ENCODE measurements at regions not wholly inside any gene's neighbourhood (a gene's known extent, or its start where the extent isn't known, plus 50 kb on each side); places are given as distances from the start of the nearest gene placed in this dataset.
A peak's percentile ranks its signal among the peaks of the same experiment; 100 is the strongest.

- no peak for DNase-seq (ENCODE audit: extremely low spot score)
- CTCF ChIA-PET: interaction anchor here (1.3 kb wide), 1 partner anchor 15 kb away, joined by 5 read pairs; no protein-coding TSS in a partner anchor
- TF ChIP-seq CTCF (IDR thresholded peaks at IDR 0.05; ENCODE audit: control extremely low read depth, extremely low read depth, low read depth, missing control alignments): no peak
- POLR2A ChIA-PET: no interaction called here
Observed at GRCh38 chr7:17005271-17005670, 123.5 kb upstream of the AGR3 start.

GRCh38 chr7:17007841-17008240 is 126.1 kb upstream of the AGR3 start:
- ChIA-PET POLR2A (no interaction called here), CTCF (interaction anchor here (1.2 to 4.5 kb wide), 8 partner anchors 8 to 96 kb away, joined by 3 to 23 read pairs (median 10); no protein-coding TSS in a partner anchor)
- no peak for DNase-seq (ENCODE audit: extremely low spot score)
- TF ChIP-seq CTCF (IDR thresholded peaks at IDR 0.05; ENCODE audit: control extremely low read depth, extremely low read depth, low read depth, missing control alignments): no peak

DNA sequence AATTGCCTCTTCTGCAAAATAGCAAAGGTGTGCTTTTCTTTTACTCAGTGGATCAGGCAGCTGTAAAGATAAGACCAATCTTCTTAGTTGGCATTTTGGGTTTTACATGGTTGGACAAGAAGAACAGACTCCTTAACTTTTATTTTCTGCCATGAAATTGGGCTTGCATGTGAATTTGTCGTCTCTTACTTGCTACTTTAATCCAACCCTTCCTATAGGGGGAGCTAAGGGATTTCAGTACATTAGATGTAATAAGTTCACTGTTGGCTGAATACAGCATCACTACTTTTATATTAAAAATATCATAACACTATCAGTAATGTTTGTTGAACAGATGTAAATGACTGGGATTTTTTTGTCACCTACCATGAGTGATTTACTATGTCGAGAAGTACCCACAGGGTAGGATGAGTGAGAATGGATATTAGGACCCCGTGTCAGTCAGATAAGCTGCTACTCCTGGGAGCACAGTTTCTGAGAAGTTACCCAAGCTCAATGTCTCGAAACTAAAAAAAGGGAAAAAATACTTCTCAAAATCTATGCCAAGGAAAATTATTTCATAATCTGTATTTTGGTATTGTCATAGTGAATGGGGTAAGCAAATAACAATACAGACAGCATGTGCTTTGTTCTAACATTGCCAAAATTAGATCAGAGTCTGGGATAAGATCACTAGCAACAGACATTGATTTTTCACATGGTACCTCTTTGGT is 127.4 kb upstream of the AGR3 start:
- no peak for DNase-seq (ENCODE audit: extremely low spot score)
- CTCF ChIA-PET: interaction anchor here (0.9 to 4.5 kb wide), 22 partner anchors 10 to 434 kb away, joined by 3 to 23 read pairs (median 4); partner anchors contain the start of gene AHR
- peak; percentile 30 for TF ChIP-seq CTCF (IDR thresholded peaks at IDR 0.05; ENCODE audit: control extremely low read depth, extremely low read depth, low read depth, missing control alignments)
- POLR2A ChIA-PET: no interaction called here

GRCh38 chr7:17009933-17010332 is 128.2 kb upstream of the AGR3 start:
- no peak for TF ChIP-seq CTCF (IDR thresholded peaks at IDR 0.05; ENCODE audit: control extremely low read depth, extremely low read depth, low read depth, missing control alignments)
- ChIA-PET POLR2A (no interaction called here), CTCF (interaction anchor here (1.0 to 4.5 kb wide), 16 partner anchors 10 to 288 kb away, joined by 3 to 23 read pairs (median 6); partner anchors contain the start of gene AHR)
- no peak for DNase-seq (ENCODE audit: extremely low spot score)

DNA sequence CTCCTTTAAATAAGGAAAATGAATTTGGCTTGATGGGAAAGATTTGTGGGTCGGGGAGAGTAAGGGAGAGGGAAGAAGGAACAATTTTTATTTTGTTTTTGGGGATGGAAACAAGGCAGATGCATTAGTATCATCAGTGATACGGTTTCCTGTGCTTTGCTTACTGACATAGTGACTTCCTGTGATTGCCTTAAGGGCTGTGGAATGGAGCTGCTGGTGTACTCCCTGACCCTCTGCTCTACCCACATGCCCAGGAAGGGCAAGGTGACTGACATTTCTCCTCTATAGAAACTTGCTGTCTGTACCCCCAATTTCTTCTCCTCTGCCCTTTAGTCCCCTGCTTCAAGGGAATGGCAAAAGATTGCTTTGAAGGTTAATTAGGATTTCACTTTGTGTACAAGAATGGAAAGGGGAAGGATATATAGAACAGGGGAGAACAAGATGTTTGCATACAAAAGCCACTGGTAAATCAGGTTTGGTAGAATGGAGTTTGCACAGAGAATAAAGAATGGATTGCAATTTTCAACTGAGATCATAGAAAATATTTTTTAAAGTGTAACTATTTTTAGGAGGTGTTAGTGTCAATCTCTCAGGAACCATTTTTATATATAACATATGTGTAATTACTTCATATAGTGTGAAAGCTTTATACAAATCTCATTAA is 129.0 kb upstream of the AGR3 start:
- ChIA-PET CTCF (no interaction called here), POLR2A (no interaction called here)
- no peak for TF ChIP-seq CTCF (IDR thresholded peaks at IDR 0.05; ENCODE audit: control extremely low read depth, extremely low read depth, low read depth, missing control alignments)
- no peak for DNase-seq (ENCODE audit: extremely low spot score)

DNA sequence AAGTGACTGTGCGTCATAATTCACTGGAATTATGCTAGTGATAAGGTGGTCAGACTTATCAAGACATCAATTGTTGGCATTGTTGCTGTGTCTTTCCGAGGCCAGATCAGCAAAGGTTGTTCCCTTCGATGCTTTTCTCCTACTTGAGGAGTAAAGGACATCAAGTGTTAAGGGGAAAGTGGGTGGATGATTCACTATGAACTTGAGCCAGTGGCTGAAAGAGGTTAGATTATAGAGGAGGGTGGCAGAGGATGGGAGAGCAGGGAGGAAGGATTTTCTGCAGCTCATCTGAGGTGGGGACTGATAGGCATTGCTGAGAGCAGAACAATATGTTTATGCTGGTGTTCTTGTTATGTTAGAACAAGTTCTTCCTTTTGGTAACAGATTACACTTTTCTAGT is 131.4 kb upstream of the AGR3 start:
- TF ChIP-seq CTCF (IDR thresholded peaks at IDR 0.05; ENCODE audit: control extremely low read depth, extremely low read depth, low read depth, missing control alignments): no peak
- CTCF ChIA-PET: interaction anchor here (0.7 kb wide), 1 partner anchor 17 kb away, joined by 3 read pairs; no protein-coding TSS in a partner anchor
- POLR2A ChIA-PET: no interaction called here
- no peak for DNase-seq (ENCODE audit: extremely low spot score)
